Panc1 (cell line): ENCODE measurements at regions not wholly inside any gene's neighbourhood (a gene's known extent, or its start where the extent isn't known, plus 50 kb on each side); places are given as distances from the start of the nearest gene placed in this dataset.

Experiments used
- CTCF ChIP-seq: fragments of 450-650 bp; IDR thresholded peaks from 2 replicates; pipeline ENCODE4 v1.5.1; 2017; ENCODE audit warnings: mild to moderate bottlenecking
- REST ChIP-seq, 2 experiments: IDR thresholded peaks; 2 replicates each; pipeline ENCODE4 v1.6.1; 2011 to 2012; ENCODE audit warnings: low read depth in 2 of 2, control low read depth in 1 of 2, low read length in 1 of 2, mild to moderate bottlenecking in 1 of 2, moderate library complexity in 1 of 2; ENCODE audit not compliant: insufficient read depth in 1 of 2
- SIN3A ChIP-seq: IDR thresholded peaks from 2 replicates; pipeline ENCODE4 v1.6.1; 2012; ENCODE audit warnings: low read depth, mild to moderate bottlenecking, low read length, moderate library complexity, borderline replicate concordance; ENCODE audit not compliant: insufficient read depth

GRCh38 chr5:54693936-54694657 is 176.5 kb downstream of the SNX18 start:
- TF ChIP-seq CTCF (no peak), REST (IDR thresholded peaks at IDR 0.05; ENCODE audit: insufficient read depth in 1 of 2, low read depth in 2 of 2, low read length in 1 of 2) (no peak), SIN3A (no peak)
